GM18907 (cell line): ENCODE measurements at regions not wholly inside any gene's neighbourhood (a gene's known extent, or its start where the extent isn't known, plus 50 kb on each side); places are given as distances from the start of the nearest gene placed in this dataset.

Experiments used
- ATAC-seq: cut with Tn5 transposase; IDR thresholded peaks from one replicate; pipeline ENCODE4 v1.9.1; 2021; ENCODE audit warnings: mild to moderate bottlenecking, moderate library complexity; ENCODE audit not compliant: unreplicated experiment

- no peak for ATAC-seq
Observed at GRCh38 chr13:33684874-33685273, 133.1 kb upstream of the RFC3 start.

DNA sequence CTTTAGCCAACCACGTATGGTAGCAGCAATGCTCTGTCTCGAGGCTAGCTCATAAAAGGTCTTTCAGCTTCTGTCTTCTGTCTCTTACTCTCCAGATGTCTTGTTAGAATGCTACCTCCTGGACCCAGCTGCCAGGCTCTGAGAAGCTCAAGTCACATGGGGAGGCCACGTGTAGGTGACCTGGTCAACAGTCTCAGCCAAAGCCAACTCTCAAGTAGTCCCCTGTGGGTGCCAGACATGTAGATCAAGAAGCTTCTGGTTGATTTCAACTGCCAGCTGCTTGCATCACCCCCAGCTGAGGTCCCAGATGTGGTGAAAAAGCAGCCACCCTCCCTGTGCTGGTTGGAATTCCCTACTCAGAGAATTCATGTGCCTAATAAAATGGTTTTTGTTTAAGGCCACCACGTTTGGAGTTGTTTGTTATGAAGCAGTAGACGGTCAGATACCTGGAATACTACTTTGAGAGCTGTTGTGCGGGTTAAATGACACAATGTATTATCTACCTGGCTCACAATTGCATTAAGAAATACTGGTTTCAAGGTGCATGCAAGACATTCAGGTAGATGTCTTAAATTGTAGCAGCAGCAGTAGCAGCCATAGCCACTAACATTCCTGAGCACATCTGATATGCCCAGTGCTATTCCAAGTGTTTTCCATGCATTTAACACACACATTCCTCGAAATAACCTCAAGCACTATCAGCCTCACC lies 131.0 kb upstream of the RFC3 start:
- ATAC-seq = no peak

DNA sequence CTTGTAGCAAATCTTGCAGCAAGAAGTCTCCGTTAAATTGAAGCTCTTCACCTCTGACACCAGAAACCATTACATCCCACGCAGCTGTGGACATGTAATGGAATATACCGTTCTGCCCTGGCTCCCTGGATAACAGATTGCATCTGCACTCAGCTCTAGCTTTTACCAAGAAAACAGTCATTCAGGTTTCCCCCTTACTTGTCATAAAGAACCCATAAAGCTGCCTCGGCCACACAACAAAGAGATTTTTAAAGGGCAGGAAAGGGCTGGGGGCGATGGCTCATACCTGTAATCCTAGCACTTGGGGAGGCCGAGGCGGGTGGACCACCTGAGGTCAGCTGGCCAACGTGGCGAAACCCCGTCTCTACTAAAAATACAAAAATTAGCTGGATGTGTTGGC lies 127.6 kb upstream of the RFC3 start:
- ATAC-seq = no peak

- ATAC-seq = no peak
Observed at GRCh38 chr13:33691980-33692379, 126.0 kb upstream of the RFC3 start.

GRCh38 chr13:33692531-33692930 lies 125.4 kb upstream of the RFC3 start:
- ATAC-seq = no peak

DNA sequence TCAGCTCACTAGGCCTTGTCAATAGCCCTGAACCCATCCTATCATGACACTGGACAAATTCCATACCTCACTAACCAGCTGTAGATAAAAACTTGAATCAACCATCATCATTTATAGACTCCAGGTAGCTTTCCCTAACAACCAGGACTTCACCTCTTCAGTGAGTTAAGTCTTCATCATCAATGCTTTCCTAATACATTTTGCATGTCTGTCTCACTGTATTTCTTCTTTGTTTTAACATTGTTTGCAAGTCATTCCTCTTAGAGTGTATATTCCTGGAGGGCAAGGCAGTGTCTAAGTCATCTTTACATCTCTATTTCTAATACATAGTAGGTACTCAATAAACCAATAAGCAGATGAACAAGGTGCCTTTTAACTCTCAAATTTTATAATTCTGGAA lies 123.4 kb upstream of the RFC3 start:
- ATAC-seq = no peak

DNA sequence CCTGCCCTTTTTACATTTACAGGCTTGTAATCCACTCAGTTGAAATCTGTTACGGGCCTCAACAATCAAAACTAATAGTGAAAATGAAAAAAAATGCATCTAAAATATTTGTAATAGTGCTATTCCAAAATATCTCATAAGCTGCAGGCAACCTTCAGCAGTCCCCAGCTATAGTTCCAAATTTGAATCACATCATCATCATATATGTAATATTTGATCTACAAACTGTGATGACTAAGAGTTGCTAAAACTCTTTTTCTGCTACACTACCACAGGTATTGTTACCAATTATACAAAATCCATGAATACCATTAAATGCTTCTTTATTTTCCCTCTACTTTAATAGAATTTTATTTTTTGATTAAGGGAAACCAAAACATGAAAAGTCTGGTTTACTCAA lies 121.4 kb upstream of the RFC3 start:
- no peak for ATAC-seq

DNA sequence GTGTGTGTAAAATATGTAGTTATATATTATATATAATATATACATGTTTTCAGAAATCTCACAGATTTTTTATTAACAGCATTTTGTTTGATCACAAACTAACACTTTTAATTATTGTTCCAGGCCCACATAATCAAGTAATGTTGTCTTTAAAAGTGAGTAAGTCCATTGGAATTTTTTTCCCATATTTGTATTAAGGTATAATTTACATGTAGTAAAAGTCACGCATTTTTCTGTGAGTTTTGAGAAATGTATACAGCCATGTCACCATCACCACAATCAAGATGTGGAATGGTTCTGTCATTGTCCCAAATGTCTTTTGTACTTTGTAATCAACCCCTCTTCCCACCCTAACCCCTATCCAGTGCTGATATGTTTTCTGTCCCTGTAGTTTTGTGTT lies 120.0 kb upstream of the RFC3 start:
- no peak for ATAC-seq

DNA sequence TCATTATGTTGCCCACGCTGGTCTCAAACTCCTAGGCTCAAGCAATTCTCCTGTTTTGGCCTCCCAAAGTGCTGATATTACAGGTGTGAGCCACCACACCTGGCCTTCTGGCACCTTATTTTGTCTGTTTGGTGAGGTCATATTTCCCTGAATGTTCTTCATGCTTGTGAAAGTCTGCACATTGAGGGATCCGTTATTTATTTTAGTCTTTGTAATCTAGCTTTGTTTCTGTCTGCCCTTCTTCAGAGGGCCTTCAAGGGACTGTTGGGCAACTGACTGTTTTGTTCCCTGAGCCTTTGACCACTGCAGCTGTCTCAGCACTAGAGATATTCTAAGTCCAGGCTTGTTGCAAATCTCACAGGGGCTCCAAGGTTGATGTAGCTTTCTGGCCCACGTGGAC lies 110.5 kb upstream of the RFC3 start:
- no peak for ATAC-seq

DNA sequence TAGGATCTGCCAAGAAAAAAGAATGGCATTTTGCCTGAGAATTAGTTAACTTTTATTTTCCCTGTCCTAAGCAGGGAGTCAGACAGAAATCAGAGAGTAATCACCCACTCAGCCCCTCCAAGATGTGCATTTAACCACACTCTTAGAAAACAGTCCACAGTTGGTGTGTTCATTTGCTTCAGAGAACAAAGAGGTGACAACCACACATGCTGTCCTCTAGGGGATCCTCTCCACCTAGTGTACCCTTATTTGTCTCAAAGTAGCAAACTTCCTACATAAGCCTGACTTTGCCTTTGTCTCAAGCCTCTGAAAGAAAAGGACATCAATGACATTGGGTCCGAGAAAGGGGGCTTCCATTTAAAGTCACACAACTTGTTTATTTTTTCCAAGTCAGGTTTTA lies 107.0 kb upstream of the RFC3 start:
- ATAC-seq = no peak

DNA sequence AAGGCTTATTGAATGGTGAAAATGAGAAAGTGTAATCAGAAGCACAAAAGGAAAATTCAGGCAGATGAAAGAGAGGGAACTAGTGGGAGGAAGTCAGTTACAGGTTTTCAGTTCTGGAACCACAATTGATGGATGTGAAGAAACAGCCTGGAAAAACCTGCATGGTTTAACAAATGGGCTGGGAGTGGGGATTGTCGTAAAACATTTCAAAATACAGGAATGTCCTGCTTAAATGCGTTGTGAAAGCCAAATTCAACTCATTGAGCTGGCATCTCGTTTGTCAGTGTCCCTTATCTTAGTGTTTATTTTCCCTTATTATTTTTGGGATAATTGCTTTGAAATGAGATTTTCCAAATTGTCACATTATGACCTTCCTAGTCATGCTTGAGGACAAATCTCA lies 106.5 kb upstream of the RFC3 start:
- ATAC-seq = no peak

DNA sequence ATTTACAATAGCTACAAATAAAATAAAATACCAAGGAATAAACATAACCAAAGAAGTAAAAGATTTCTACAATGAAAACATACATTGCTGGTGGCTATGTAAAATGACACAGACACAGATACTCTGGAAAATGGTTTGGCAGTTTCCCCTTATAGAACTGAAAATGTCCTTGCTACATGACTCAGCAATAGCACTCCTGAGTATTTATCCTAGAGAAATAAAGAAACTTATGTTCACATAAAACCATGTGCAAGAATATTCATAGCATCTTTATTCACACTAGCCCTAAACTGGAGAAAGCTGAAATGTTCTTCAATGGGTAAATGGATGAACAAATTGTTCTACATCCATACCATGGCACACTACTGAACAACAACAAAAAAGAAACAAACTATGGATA lies 100.2 kb upstream of the RFC3 start:
- no peak for ATAC-seq

GRCh38 chr13:33721724-33722123 lies 96.2 kb upstream of the RFC3 start:
- no peak for ATAC-seq

DNA sequence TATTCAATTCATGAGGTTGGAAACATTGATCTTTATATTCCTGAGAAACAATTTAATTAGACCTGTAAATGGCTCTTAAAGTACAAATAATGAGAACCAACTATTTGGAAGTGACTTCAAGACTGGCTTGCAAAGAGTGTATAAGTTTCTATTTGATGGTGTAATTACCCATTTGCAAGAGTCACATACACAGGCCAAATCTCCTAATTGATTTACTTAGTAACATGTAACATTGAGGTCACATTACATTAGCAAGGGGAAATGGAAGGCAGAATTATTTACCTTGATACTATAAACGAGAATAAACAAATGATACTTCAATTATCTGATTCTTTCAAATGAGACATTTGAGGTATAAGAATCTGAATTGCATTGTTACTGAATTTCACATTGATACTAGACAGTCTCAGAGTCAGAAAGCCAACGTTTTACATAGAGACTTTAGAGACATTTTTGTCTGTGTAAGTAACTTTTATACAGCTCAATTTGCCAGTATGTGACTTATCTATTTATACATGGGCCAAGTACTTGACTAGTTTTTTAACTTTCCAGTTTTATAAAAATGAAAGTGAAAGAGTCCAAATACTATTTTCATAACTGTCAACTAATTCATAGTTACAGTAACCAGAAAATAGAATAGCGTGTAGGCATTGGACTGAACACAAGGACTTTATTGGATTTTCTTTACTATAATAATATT lies 95.6 kb upstream of the RFC3 start:
- peak; percentile 34 for ATAC-seq

DNA sequence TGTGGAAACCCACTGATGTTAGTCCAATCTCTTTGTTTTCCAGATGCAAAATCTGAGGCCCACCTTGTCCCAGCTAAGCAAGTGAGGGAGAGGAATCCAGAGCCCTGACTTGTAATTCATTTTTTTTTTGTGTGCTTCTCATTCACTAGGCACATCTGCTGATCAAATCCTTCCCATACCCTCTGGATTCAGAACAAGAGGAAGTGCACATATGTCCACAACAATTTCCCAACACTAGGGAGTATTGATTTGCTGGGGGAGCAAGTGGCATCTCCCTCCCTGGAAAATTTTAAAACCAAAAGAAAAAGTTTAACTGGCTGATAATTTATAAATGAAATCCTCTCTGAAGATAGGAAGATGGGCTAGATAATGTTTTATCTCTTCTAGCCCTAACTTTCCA lies 94.6 kb upstream of the RFC3 start:
- no peak for ATAC-seq

DNA sequence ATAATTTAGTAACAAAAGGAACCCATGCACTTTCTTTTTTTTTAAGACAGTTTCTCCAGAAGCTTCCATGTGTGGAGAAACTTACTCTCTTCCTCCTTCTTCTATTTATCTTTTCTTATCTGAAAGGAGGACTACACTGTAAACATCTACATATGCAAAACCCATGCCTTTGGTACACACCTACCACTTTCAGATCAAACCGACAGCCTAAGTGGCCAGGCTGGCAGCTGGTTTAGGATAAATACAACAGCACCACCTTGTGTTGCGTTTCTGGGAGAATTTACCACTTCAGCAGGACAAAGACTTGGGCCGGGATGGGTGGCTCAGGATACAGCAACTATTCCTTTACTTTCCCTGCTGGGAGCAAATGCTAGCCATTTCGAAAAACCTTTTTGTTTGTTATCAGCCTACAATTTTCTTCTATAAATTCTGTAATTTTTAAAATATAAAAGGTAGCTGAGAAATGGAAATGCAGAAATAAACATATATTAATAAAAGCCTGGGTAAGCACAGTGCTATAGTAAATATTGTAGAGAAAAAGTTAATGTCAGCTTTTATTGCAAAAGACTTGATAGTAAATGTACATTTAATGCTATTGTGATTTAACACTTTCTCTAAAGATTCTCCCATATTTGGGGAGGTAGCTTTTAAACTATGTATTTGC lies 94.0 kb upstream of the RFC3 start:
- ATAC-seq = peak; percentile 64

- no peak for ATAC-seq
Observed at GRCh38 chr13:33725340-33725739, 92.6 kb upstream of the RFC3 start.

- no peak for ATAC-seq
Observed at GRCh38 chr13:33727297-33728083, 90.5 kb upstream of the RFC3 start.

- peak; percentile 90 for ATAC-seq
Observed at GRCh38 chr13:33728271-33729037, 89.5 kb upstream of the RFC3 start.

DNA sequence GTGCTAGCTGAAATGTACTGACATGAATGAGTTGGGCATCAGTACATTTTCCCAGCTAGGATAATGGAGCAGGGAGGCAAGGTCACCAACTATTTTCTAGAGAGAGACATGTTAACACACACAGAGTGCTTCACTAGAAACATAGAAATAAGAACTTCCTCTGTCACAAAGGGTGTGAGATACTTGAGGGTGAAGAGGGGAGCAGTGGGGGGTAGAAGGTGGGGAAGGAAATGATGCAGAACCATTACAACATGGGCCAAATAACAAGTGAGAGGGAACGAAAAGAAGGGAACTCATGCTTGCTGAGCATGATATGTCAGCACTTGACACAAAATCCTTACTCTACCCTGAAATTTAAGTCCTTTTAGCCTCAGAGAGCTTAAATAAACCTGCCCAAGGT lies 87.8 kb upstream of the RFC3 start:
- no peak for ATAC-seq

- ATAC-seq = no peak
Observed at GRCh38 chr13:33730619-33731018, 87.3 kb upstream of the RFC3 start.
